HG03039 (cell line): ENCODE measurements at regions not wholly inside any gene's neighbourhood (a gene's known extent, or its start where the extent isn't known, plus 50 kb on each side); places are given as distances from the start of the nearest gene placed in this dataset.
"Not testable (repeated sequence)": the region's sequence is repeated elsewhere in the genome, so short reads cannot be mapped to it uniquely, and the experiment has no call there.

Source experiments
- ATAC-seq: cut with Tn5 transposase; IDR thresholded peaks from one replicate; pipeline ENCODE4 v1.9.1; 2021; ENCODE audit warnings: mild to moderate bottlenecking, moderate library complexity; ENCODE audit not compliant: unreplicated experiment

DNA sequence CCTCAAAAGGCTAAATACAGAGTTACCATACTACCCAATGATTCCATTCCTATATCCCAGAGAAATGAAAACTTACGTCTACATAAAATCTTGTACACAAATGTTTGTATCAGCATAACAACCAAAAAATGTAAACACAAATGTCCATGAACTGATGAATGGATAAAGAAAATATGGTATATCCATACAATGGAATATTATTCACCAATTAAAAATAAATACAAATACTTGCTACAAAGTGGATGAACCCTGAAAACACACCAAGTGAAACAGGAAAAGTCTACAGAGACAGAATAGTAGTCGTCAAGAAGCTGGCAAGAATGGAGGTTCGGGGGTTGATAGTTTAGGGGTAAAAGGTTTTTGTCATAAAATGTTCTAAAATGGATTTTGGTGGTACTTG is 54.0 kb upstream of the ANKRD28 start:
- no peak for ATAC-seq

DNA sequence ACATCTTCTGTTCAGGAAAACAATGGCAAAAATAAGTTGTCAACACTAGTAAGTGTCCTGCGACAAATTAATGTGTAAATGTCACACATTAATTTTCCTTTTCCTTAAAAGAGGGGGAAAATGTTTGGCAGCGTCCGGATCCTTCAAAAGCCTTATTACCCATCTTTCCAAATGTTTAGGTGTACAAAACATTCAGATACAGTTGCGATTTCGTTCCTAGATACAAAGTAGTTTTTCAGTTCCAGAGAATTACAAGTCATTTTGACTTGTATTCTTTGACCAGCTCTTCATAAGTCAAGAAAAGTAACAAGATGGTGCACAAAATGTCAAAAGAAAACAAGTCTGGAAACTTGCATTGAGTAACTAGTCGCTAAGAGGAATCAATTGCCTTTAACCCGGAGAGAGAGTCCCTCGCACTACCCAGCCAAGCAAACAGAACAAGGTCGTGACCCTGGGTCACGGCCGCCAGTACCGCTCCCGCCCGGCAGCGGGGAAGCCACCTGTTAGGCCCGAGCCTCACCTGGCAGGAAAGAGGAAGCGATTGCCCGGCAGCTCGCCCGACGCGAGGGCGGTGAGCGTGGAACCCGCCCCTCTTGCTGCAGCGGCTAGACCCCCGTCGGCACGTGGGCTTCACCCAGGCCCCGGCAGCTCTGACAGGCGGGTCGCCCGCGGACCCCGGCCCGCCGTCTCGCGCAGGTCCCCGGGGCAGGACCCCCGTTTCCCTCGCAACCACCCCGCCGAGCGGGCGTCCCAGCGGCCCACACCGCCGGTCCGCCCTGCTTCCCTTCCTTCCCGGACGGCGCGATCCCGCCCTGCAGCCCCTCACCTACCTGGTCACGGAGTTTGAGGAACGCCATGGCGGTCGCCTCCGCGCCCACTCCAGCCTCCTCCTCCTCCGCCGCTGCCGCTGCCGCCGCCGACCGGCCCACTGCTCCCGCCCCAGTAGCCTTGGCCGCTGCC is 61.0 kb upstream of the ANKRD28 start:
- peak; percentile 43 for ATAC-seq

DNA sequence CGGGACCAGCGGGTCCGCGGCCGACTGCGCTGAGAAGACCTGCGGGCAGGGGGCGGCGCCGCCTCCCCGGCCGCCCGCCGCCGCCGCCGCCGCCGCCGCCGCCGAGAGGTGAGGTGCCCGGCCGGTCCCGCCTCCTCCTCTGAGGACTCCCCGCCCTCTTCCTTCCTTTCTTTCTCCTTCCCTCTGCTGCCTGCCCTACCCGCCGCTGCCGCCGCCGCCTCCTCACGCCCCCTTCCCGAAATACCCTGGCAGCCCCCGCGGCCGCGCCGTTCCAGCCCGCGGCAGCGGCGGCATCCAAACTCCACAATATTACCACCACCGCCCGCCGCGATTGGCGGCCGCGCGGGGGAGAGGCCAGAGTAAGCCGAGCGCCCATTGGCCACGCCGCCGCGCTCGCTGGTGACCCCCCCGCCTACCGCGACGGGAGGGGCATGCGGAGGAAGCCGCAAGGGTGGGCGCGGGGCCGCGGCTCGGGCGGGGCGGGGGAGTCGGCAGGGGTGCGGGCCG is 61.8 kb upstream of the ANKRD28 start:
- ATAC-seq = peak; percentile 89

DNA sequence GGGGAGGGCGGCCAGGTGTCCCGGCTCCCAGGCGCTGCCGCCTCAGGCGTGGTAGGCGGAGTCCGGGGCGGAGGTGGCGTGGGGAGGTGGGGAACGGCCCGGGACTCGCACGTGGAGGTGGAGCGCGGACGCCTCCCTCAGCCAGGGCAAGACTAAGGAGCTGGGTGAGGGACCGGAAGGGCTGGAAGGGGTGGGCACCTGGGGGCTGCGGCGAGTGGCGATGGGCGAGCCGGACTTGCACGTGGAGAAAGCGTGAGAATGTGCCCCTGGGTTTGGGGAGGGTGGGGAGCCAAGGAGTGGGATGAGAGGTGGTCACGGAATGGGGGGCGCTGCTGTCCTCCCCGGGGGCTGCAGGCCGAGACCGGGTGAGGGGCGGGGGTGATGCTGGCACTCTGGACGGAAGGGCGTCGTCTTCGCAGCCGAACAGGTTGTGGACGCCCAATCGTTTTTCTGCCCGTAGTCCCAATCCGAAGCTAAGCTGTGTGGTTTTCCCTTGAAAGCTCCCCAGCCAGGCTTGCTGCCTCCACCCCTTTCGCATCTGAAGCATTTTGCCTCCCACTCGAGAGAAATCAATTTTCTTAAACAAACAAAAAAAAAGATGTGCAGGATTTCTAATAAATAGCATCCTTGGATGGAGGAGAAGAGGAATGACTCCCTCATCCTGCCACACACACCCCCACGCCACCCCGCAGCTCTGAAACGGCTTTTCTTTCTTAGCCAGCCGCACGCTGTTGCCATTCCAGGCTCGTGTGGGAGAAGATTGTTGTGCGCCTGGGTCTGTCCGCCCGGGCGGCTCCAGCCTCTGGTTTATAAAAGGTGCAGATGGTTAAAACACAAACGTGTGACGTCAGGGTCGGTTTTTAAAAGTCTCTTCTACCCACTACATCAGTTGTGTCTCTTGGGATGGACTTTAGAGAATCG is 62.5 kb upstream of the ANKRD28 start:
- ATAC-seq = peak; percentile 48

DNA sequence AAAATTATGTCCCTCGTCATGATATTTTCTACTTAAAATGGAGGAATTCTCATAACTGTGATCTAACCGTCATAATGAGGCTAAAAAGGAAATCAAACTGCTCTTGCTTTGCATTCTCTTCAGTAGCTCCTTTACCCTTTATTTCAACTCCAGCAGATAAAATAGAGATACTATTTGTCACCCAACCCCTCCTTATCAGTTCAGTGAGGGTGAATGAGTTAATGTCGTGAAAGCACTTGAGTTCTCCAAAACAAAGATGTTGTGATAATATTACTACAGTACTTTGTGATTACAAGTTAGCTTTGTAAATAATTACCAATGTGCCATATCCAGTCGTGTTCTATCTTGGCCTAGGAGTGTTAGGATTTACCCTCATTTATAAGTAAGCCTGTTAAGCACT is 63.4 kb upstream of the ANKRD28 start:
- ATAC-seq = no peak

DNA sequence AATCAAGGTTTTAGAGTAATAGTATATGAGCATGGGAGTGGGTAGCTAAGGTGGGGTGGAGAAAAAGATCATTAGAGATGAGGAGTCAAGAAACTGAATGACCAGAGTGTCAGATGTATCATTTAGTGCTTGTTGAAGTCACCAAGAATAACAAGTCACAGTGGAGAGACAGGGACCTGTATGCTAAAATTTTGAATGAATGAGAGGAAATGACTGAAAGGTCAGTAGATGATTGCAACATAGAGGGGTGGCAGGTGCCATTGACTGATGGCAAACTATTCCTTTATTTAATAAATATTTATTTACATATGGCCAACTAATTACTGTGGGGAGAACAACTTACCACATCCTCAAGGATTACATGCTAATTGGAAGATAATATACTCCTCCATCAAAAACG is 75.0 kb upstream of the ANKRD28 start:
- no peak for ATAC-seq

DNA sequence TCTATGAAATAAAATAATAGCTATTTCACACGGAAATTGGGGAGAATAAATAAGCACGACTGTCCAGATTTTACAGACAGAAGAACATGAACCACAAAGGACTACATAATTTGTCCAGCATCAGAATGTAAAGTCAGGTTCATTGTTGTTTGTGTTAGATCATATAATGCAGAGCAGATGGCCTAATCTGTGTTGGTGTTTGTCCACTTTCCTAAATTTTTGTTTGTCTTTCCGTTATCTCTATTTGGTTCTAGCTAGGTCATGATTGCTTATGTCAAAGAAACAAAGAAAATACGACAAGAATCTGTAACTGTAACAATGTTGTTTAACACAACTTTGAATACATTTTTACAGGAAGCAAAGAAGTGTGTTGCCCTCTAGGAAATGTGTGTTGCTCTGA is 75.6 kb upstream of the ANKRD28 start:
- ATAC-seq = no peak

DNA sequence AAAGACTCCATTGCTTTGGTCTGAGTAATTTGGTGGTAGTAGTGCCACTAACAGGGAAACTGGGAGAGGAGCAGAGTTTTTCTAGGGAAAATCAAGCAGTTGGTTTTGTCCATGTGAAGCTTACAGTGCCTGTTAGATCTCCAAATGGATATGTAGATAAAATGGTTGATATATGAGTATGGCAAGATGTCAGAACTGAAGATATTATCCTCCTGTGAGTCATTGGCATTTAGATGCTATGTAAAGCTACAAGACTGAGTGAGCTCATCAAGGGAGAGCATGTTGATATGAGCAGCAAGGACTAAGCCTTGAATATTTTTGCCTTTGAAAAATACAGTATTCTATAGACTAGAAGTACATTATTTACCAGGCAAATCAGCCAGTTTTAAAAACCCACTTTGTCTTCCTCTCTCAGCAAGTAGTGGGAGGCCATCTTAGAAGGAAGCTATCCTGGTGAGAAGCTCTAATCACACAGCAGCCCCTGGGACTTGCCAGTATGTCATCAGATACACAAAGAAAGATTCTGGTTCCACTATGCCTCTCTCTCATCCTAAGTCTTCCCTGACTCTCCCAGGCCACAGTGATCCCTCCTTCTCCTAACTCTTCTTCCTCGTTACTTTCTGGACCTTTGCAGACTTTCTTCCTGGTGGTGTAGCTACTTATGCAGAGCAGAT is 77.4 kb upstream of the ANKRD28 start:
- ATAC-seq = no peak

DNA sequence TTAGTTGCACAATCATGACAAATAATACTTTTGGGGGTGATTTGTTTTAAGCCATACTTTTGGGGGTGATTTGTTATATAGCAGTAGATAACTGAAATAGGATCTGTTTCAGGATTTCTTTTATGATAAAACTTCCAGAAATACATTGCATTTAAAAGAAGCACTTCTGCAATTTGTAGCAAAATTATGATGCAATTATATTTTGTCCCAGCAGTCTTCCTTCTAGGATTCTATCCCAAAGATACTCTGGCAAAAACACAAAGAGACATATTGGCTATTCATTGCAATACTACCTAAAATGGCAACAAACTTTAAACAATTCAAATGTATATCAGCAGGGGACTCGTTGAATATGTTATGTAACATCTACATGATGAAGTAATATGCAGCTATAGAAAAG is 78.9 kb upstream of the ANKRD28 start:
- ATAC-seq = no peak

DNA sequence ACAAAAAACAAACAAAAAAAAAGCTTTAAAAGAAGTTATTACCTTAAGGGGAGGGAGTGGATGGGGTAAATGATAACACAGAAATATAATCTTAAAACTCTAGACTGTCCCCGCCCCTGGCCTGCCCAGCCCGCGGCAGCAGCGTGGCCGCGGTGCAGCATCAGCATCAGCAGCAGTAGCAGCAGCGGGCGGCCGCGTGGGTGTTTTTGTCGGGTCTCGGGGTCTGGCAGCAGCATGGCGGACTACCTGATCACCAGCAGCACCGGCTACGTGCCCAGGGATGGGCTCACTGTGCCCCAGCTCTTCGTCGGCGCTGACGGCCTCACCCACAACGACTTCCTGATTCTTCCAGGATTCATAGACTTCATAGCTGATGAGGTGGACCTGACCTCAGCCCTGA is 80.0 kb upstream of the ANKRD28 start:
- ATAC-seq = no peak

DNA sequence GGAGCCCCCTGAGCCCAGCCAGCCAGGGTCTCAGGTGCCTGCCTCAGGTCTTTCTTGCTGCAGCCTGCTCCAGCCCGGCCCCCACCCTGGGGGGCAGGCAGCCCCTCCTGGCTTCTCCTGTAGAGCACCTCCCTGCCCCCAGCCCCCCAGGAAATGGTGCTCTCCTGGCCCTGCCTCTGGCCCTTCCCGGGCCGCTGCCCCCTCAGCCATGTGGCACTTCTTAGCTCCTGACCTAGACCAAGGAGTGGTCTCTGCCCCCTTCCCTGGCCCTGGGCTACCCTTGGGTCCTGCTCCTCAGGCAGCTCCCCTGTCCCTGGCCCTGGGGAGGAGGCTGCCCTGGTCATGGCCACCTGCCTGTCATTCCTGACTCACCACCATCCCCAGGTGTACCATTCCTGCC is 82.0 kb upstream of the ANKRD28 start:
- not testable (repeated sequence) for ATAC-seq

DNA sequence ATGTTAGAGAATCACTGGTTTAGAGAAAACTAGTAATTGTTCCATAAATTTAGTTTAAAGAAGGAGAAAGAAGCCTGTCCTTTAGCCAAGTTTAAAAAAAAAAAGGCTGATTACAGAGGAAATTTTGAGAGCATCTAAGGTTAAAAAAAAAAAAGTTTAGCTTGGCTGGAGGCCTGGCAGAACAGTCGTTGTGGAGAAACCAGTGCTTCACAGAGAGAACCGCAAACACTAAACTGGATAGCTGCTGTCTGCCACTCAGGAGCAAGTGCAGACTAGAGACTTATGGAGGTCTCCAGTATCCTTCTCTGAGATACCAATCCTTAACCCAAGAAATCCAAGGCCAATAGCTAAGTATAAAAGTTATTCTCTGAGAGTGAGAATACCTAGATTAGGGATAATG is 84.8 kb upstream of the ANKRD28 start:
- no peak for ATAC-seq

DNA sequence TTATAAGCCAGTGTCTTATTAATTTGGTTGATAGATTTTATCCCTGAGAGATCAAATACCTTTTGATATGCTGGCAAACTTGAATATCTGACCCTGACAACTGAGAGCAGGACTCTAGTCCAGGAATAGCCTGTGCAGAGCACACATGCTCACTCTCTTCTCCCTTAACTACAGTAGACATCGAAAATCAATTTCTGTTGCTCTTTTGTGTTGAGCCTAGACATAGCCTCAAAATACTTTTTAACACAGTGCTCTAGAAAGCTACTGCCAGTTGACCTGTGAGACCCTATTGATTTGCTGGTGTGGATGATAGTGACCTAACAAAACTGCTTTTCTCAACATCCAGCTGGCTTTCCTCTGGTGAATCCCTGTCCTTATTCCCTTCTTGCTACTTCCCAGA is 86.4 kb upstream of the ANKRD28 start:
- ATAC-seq = no peak

DNA sequence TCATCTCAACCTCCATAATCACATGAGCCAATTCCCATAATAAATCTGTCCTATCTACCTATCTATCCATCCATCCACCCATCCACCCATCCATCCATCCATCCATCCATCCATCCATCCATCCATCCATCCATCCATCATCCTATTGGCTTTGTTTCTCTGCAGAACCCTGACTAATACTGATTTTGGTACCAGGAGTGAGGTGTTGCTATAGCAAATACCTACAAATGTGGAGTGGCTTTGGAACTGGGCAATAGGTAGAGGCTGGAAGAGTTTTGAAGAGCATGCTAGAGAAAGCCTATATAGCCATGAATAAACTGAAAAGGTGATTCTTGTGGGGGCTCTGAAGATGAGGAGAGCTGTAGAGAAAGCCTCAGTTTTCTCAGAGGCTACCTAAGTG is 88.7 kb upstream of the ANKRD28 start:
- ATAC-seq = no peak

DNA sequence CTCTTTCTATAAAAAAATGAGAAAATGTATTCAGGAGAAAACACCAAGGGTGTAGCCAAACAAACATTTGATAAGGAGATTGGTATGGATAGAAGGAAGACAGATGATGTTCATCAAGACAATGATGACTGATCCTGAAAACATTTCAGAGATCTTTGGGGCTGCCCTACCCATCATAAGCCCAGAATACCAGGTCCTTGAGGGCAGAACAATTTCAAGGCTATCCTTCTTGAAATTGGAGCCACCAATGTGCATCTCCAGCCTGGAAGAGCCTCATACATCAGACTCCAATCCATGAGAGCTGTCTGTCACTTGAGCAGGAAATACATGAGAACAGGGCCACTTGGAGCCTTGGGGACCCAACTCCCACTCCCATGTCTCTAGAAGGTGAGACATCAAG is 89.5 kb upstream of the ANKRD28 start:
- ATAC-seq = no peak

DNA sequence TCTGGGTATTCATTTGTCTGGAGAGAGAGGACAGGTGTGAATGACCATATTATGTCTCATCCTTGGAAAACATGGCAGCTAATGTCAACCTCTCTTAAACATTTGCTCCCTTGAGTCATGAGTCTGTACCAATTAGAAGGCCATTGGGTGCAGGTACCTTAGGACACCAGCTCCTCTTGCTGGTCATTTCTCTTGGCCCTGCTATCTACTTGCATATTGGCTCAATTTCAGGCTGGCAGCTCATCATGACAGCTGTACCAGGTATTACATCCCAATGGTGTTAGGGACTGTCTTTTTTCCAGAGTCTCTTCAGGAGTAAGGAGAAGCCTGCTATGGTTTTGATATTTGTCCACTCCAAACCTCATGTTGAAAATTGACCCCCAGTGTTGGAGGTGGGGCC is 92.2 kb upstream of the ANKRD28 start:
- no peak for ATAC-seq

DNA sequence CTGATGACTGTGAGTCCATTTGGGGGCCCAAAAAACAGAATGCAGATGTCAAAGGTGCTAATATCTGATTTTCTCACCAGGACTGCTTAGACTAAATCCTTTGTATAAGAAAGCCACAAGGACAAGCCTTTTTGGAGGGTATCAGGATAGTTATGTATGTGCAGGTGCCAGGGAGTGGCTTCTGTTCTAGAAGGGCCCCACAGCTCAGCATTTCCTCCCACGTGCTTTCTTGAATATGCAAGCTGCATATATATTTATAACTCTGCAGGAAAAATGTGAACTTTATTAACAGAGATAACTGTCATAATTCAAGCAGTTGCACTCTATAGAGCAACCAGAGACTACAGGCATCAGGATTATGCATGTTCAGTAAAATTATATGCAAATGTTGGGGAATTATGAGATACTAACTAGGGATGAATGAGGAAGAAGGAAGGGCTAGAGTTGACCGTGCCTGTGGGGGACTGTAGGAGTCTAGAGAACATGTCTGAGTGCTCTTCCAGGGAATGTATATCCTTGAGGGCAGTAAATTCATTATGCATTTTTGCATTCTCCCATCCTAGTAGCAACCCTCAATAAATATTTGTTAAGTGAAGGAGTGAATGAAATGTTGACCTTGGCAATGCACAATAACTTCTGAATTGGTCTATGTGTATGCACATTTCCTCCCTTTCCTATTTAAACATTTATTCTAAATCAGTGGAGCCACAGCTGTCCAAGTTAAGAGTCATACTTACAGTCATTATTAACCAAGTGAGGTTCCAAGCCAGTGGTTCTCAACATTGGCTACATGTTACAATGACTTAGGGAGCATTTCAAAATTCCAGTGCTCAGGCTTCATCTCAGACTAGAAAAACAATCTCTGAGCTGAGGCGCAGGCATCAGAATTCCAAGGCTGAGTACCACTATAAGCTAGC is 94.8 kb upstream of the ANKRD28 start:
- ATAC-seq = no peak

DNA sequence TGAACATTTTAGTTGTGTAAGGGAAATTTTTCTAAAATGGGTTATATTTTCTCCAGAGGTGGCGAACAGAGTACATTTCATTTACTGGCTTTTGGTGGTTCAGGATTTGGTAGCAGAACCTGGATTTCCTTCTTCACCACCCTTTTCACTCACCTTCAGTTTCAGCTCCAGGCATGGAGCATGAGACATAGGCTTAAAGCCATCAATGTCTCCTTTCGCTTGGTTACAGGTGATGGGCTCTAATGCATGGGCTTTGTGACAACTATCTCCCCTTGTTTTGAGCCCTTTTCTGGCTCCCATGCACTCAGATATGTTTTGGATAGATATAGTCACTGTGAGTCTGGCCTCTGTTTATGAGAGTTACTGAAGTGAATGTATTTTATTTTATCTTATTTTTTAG is 96.6 kb upstream of the ANKRD28 start:
- no peak for ATAC-seq

DNA sequence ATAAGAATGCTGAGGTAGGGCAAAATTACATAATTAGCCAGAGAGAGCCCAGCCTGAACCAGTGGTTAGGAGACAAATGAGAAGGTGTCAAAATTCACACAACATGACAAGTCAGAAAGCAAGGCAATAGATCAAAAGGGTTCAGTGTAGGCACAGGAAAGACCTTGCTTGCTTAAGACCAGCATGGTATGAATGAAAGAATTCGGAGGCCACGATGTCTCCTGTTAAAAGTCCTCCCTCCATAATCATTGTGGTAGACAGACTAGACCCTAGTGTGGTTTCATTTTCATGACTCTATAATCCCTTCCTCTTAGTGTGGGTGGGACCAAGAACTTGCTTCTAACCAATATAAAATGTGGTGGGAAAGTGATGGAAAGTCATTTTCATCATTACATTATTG is 98.7 kb upstream of the ANKRD28 start:
- ATAC-seq = no peak

DNA sequence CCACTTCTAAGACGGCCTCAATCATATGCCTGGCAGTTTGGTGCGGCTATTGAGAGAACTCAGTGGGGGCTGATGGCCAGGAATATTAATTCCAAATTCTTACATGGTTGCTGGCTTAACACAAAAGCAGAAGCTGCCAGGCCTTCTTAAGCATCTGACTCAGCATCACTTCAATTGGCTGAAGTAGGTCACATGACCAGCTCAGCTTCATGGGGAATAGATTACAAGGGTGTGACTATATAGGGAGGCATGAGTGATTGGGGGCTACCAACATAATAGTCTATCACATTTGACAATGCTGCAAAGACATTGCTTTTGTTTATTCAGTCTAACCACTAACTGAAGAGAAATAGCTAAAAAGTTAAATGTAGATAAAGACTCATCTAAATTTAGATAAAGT is 101.6 kb upstream of the ANKRD28 start:
- no peak for ATAC-seq
